Jurkat, Clone E6-1 (cell line): ENCODE measurements at regions not wholly inside any gene's neighbourhood (a gene's known extent, or its start where the extent isn't known, plus 50 kb on each side); places are given as distances from the start of the nearest gene placed in this dataset.

Experiments
- DNase-seq: peaks from one replicate; pipeline ENCODE4 v3.0.0-alpha.2; 2011; ENCODE audit warnings: low read depth, low spot score
- H3K4me3 ChIP-seq: 2 replicates; pipeline ENCODE4 v1.5.1; 2011; ENCODE audit warnings: mild to moderate bottlenecking, low read length, control low read depth, moderate library complexity

DNA sequence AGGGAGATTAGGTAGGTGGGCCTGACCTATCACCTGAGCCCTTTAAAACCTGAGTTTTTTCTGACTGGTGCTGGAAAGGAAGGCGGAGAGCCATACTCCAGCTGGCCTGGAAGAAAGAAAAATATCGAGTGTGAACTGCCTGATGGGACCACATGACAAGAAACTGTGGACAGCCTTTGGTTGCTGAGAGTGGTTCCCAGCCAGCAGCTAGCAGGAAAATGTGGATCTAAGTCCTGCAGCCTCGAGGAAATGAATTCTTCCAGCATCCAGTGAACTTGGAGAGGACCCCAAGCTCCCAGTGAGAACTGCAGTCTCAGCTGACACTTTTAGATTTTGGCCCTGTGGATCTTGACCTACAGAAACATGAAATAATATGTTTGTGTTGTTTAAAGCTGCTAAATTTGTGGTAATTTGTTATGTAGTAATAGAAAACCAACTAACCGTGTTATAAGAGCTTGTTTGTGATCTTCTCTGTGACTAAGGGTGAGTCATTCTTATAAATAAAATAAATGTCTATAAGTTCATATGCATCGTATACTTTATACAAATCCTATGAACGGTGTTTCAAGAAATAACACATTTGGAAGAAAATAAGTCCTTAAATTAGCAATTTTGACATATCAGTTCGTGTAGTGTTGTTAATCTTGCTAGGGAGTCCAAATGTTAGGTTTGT, 359.6 kb downstream of the BMP4 start:
- no peak for DNase-seq
- no peak overlapping the region for H3K4me3 ChIP-seq

DNA sequence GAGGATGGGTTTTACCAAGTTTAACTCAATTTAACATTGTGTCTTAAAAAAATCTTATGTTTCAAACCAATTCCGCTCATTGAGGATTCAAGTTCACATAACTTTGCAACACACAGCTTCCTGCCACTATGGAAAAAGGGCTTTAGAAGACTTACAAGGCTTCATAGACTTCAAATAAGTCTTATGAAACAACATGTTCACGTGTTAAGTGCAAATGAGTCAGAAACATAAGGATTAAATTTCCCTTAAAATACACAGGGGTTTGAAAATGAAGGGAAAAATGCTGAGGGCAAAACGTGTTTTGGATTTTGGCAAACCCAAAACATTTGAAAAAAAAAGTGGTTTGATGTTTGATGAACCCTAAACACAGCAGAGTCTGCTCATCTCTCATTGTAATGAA, 364.8 kb downstream of the BMP4 start:
- no peak overlapping the region for H3K4me3 ChIP-seq
- no peak for DNase-seq

DNA sequence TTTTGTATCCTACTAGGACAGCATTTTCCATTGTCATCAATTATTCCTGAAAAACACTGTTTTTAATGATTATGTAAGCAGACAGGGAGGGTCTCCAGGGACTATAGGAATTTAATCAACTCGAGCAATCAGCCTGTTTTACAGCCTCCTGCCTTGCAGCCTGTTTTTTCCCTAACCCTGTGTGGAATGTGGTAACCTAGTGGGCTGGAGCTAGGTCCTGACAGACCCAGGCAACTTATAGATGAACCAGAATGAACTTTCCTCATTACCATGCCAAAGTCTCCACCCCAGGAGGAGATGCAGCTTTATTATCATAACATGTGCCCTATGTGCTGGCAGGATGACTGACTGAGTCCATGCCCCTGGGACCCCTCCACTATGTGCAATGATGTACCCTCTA, 375.1 kb downstream of the BMP4 start:
- no peak for DNase-seq
- H3K4me3 ChIP-seq: no peak overlapping the region

DNA sequence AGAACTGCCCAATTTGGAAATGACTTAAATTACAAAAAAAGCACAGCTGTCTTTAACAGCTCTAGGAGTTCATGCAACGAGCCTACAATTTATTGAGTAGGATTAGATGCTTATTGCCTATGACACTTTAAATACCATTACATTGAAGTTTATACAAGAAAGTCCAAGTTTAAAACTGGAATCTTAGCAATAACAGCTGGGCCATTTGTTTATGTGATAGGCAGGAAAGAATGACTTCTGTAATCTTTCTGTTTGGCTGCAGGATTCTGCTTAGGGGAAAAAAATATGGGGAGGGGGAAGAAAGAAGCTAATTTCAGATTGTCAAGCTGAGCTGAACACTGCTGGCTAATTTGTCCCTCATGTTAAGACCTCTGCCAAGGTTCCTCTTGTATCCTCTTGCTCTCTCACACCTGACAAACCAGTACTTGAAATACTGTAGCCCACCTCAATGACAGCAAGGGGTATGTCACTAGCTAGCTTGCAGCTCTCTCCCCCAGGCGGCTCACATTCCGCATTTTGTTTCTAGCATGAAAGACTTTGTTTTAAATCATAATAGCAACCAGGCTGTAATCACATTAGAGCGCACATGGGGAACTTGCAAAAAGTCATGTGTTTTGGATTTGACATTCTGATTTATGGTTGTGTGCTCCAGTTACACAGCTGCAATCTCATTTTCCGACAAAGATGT, 384.8 kb downstream of the BMP4 start:
- DNase-seq: no peak

DNA sequence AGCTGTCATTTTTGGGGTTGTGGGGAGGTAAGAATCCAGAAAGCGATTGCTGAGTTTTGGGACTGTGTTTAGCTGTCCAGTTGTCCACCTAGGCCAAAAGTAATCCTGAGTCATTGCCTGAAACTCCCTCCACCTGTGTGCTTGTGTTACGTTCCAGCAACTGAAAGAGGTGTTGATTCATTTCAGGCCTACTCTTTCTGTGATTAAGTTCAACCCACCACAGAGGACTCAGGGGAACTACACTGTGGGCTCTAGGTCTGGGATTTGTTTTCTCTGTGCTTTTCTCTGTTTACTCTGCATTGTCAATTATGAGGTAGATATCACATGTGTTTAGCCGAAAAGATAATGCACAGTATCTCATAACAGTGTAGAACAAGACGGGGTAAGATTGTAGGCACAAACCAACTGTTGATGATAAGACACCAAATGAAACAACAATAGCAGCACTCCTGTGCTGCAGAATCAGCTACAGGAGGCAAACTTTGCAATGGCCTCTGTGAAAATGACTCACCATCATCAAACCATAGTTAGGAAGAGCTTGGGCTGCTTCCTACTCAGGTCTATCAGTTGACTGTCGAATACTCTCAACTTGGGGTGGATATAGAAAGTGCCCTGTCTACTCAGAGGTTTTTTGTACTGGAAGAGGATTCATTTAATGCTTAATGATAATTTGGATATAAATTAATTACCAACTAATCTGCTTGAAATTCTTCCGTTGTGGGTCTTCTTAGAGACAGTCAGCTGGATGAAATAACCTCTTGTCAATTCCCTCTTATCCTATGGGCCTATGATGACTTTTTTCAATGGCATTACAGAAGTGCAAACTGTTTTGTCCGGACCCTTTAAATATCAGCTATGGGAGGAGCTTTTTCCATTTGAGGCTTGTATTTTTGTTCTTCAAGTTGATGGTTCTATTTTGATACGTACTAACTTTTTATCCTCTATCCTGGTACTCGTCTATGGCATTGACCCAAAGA, 385.9 kb downstream of the BMP4 start:
- DNase-seq: no peak
- H3K4me3 ChIP-seq: no peak overlapping the region

More for the DNA sequence above, 384.8 kb downstream of the BMP4 start:
- H3K4me3 ChIP-seq: no peak overlapping the region

DNA sequence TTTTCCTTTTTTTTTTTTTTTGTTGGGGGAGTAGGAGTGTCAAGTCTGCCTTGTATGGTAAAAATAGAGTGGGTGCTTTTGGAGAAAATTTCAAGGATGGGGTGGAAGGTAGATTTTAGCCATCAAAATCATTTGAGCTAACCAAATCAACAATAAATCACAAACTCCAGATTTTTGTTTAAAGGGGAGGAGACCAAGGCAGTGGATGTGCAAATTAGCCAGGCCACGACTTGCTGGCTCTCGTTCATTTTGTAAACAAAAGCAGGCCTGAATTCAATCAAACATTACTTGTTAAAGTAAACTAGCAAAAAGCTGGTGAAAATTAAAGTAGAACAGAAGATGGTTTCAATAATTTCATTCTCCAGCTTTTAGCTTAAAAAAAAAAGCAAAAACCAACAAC, 387.2 kb downstream of the BMP4 start:
- no peak overlapping the region for H3K4me3 ChIP-seq
- no peak for DNase-seq

DNA sequence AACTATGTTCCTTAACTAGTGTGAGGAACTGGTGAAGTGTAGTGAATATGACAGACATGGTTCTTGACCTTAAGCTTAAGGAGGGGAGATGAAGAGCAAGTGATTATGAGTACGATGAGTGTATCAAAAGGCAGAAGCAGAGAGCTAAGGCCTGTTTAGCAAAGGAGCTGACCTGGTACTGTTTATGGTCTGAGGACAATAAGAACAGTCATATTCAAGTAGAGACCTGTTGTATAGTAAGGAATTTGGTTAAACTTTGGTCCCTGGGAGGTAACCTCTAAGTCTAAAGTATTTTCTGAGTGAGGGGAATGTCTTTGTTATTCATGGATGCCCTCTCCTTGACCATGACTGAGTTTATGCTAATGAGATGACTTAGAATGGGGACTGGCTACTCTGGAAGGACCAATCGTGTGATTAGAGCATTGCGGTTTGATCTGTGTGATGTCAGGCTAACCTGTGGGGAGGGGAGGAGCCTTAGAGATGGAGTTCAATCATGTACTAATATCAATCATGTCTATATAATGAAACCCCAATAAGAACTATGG, 389.3 kb downstream of the BMP4 start:
- no peak overlapping the region for H3K4me3 ChIP-seq
- no peak for DNase-seq

DNA sequence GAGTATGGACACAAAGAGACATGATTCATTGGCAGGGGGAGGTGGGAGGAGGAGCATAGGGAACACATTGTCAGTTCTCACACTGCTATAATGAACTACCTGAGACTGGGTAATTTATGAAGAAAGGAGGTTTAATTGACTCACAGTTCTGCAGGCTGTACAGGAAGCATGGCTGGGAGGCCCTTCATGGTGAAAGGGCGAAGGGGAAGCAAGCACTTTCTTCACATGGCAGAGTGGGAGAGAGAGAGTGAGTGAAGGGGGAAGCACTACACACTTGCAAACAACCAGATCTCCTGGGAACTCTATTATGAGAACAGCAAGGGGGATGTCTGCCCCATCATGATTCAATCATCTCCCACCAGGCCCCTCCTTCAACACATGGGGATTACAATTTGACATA, 391.8 kb downstream of the BMP4 start:
- no peak for DNase-seq
- H3K4me3 ChIP-seq: no peak overlapping the region

DNA sequence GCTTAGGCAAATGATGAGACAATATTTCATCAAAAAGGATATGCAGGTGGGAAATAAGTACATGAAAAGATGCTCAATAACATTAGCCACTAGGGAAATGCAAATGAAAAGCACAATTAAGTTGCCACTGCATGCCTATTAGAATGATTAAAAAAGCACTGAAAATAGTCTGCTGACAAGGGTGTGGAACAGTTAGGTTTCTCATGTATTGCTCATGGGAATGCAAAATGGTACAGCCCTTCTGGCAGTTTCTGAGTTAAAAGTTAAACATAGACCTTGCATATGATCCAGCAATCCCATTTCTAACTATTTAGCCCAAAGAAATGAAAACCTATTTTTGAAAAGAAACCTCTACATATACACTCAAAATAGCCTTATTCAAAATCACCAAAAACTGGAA, 393.0 kb downstream of the BMP4 start:
- no peak overlapping the region for H3K4me3 ChIP-seq
- DNase-seq: no peak

DNA sequence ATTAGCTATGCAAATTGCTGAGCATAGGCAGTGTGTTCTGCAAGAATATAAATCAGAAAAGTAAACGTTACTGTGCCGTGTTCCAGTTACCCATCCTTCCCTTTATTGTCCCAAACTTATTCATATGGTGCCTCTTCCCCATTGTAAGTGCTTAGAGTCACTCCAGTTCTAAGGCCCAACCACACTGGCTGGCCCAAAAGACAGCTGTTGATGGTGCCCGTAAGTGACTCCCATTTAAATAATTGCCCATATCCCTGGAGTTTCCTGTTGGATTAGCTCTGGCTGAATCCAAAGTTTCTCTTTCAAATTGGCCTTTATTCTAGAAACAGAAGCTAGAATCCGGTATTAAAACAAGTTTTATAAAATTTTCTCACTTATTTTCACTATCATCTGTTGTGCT, 400.1 kb upstream of the DDHD1 start:
- no peak overlapping the region for H3K4me3 ChIP-seq
- no peak for DNase-seq

DNA sequence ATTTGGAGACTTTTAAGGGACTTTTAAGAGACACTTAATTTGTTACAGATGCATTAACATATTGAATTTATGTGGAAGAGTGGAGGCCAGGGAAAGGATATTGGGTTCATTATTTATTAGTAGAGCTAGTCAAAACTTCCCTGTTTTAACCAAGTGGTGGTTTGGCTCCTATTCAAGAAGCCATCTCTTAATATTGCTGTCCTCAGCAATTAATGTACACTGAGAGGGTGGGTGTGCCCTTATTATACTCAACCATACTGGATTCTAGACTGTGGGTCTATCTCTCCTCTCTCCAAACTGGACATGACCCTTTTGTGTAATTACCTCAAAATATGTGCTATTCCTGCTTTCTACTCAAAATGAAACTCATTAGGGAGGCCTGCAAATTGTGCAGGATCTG, 398.7 kb upstream of the DDHD1 start:
- no peak overlapping the region for H3K4me3 ChIP-seq
- no peak for DNase-seq

DNA sequence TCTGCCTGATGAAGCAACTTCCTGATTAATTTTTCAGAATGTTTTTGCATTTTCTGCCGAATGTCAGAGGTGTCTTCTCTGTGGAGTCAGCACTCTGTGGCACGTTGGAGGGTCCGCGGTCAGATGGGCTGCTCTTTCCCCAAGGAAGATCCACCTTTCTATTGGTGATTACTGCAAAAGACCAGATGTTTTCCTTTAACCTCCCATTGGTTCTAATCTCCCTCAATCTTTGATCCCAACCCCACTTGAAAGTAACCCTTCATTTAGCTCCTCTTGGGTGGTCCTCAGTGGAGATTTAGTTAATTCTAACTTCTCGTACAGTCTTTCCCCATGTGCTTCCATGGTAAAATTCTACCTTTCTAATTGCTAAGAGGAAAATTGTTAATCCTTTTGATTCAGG, 397.7 kb upstream of the DDHD1 start:
- DNase-seq: no peak

DNA sequence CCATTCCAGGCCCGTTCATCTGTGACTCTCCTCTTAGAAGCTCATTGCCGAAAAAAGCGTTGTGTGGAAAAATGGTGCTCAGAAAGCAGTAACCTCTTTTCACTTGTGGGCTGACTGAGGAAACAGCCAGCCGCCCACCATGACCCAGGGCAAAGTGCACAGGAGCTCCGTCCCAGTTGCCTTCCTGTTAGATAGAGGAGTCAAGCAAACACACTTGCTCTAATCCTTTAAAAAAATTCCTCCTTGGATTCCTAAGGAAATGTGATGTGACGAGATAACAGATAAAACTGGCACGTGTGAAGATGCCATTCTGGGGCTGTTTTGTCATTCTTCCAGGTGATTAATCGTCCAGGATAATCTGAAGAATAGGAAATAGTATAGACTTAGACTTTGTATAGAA, 396.8 kb upstream of the DDHD1 start:
- no peak for DNase-seq
- no peak overlapping the region for H3K4me3 ChIP-seq

More for the DNA sequence above, 397.7 kb upstream of the DDHD1 start:
- H3K4me3 ChIP-seq: no peak overlapping the region

DNA sequence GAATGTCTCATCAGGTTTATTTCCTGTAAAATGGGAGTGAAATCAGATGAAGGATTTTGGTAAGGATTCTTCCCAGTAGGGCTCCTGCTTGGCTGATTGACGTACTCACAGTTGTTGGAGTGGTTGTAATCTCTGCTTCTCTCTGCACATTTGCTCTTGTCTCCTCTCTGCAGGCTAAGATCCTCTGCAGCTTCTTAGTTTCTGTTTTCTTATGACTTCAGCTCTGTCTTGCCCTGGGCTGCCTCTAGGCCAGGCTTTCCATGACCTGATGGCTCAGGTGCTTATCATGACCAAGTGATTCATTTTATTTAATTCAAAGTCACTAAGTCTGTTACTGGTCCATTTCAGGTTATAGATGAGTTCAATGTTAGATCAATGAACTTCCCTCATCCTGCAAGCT, 394.5 kb upstream of the DDHD1 start:
- no peak overlapping the region for H3K4me3 ChIP-seq
- no peak for DNase-seq

DNA sequence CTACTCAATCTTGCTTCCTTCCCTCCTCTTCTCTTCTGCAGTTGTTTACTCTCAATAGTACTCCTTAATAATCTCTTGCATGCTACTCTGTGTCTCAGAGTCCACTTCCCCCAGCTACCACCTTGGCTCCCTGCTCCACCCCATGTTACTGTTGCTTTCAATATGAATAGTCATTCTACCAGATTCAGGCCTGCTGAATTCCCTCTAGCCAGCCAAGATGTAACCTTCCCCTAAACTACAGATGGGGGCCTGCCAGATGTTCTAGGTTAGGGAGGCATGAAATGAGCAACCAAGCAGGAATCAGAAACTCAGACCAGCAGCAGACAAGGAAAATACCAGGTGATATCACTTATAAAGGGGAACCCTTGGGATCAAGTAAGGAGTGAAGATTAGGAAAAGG, 392.1 kb upstream of the DDHD1 start:
- H3K4me3 ChIP-seq: no peak overlapping the region
- no peak for DNase-seq

DNA sequence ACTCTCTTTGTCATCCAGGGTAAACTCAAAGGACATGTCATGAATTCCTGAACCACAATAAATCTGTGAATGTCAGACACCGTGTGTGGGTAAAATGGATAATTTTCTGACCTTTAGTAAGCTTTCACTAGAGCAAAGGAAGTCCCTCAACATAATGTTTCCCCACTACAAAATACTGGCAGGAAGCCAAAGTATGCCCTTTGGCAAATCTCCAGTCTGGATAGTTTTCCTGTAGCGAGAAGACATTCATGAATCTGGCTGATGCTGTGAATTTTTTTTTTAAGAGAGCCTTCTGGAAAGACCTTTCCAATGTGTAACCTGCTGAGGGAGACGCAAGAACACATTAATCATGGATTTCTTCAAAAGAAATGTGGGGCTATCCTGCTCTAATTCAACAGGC, 389.6 kb upstream of the DDHD1 start:
- H3K4me3 ChIP-seq: no peak overlapping the region
- DNase-seq: no peak

DNA sequence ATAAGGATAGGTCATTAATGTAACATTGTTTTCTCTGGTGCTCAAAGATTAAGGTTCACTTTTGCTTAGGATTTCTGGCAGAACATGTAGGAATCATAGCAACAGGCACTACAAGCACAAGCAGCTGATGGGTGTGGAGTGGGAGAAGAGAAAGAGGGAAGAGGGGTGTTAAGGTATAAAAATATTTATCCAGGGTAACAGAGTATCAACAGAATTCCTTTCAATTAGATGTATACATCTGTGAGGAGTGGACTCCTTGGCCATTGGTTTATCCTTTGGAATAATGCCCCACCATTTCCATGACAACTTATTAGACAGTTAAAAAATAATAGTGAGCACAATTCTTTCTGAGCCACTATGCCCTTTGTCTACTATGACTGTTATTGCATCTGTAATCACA, 388.3 kb upstream of the DDHD1 start:
- no peak for DNase-seq

DNA sequence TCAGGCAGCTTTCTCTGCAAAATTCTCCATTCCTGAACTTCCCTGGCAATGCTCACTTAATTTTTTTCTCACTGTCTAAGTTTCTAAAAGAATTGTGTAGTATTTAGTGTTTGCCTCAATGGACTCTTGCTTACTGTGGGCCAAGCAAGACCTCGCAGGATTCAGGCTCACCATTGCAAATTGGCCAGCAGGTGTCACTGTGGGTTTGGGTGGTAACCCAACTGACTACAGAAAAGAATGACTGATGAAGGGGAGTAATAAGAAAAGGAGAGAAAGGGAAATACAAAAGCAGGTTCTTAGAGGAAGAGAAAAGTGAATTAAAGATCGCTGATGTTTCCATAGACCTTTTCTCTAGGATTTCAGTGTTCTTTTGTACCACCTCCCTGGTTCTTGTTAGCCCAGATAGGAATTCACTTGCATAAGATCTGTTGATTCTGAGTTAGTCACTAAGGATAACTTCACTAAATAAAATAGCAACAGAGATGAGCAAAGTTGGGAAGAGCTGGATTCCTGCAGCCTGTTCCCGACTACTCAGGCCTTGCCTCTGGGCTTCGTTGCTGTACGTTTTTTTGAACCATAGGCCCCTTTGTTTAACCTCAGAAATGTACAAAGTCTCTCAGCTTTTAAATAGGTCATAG, 386.5 kb upstream of the DDHD1 start:
- DNase-seq: peak; percentile 62
- H3K4me3 ChIP-seq: no peak overlapping the region

More for the DNA sequence above, 388.3 kb upstream of the DDHD1 start:
- H3K4me3 ChIP-seq: no peak overlapping the region

DNA sequence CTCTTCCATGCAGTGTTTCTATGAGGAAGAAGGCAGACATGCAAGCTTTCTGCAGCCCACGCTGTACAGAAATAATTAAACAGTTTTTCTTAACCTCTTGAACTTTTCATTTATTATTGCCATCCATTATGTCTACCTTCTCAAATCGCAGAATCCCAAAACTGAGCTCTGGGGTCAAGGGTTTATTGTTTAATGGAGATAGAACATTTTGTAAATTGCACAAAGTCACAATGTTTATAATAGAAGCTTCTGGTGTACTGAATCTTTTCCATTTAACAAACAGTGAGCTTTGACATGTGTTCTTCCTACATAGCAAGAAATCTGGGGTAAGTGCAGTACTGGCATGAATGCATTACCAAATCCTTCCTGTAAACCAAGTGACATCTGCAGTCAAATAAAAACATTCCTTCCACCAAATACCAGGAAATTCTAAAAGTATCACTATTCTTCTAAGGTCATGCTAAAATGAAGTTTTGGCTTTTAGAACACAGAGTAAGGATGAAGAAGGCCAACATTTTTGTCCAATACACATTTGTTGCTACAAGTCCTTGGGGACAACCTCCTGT, 385.3 kb upstream of the DDHD1 start:
- DNase-seq: no peak
- no peak overlapping the region for H3K4me3 ChIP-seq
